Neural progenitor cell (in vitro differentiated cells): ENCODE measurements at regions not wholly inside any gene's neighbourhood (a gene's known extent, or its start where the extent isn't known, plus 50 kb on each side); places are given as distances from the start of the nearest gene placed in this dataset.
"Not testable (repeated sequence)": the region's sequence is repeated elsewhere in the genome, so short reads cannot be mapped to it uniquely, and the experiment has no call there.

Experiments used
- EZH2phosphoT487 ChIP-seq: fragments of 200-600 bp; sonication (generic); IDR thresholded peaks from 2 replicates; pipeline ENCODE4 v1.6.1; 2017; ENCODE audit warnings: antibody characterized with exemption
- TF ChIP-seq, protein P1 (sequence below): fragments of 200-600 bp; sonication (generic); IDR thresholded peaks from 2 replicates; pipeline ENCODE4 v1.5.1; 2017; ENCODE audit warnings: antibody characterized with exemption, mild to moderate bottlenecking

- TF ChIP-seq, protein P1, sequence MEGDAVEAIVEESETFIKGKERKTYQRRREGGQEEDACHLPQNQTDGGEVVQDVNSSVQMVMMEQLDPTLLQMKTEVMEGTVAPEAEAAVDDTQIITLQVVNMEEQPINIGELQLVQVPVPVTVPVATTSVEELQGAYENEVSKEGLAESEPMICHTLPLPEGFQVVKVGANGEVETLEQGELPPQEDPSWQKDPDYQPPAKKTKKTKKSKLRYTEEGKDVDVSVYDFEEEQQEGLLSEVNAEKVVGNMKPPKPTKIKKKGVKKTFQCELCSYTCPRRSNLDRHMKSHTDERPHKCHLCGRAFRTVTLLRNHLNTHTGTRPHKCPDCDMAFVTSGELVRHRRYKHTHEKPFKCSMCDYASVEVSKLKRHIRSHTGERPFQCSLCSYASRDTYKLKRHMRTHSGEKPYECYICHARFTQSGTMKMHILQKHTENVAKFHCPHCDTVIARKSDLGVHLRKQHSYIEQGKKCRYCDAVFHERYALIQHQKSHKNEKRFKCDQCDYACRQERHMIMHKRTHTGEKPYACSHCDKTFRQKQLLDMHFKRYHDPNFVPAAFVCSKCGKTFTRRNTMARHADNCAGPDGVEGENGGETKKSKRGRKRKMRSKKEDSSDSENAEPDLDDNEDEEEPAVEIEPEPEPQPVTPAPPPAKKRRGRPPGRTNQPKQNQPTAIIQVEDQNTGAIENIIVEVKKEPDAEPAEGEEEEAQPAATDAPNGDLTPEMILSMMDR = not testable (repeated sequence)
- not testable (repeated sequence) for TF ChIP-seq EZH2phosphoT487
Observed at GRCh38 chr11:110349997-110350383, 53.6 kb upstream of the RDX start.
